MCF 10A (cell line): ENCODE measurements at regions not wholly inside any gene's neighbourhood (a gene's known extent, or its start where the extent isn't known, plus 50 kb on each side); places are given as distances from the start of the nearest gene placed in this dataset.
"Not testable (repeated sequence)": the region's sequence is repeated elsewhere in the genome, so short reads cannot be mapped to it uniquely, and the experiment has no call there.

ENCODE experiments used
- BruUV-seq: library from RNA; stranded (reverse); fragments of 400-500 nt; replicated peaks from 2 replicates; lab custom pipeline; 2021; lab: Mats Ljungman, UMichigan
- CTCF ChIA-PET: fragments of 300-600 bp; sonication (Branson Sonifier 250); formaldehyde crosslinking; extraction: SDS; loops from one replicate; lab custom pipeline; 2021; ENCODE audit warnings: antibody characterized with exemption, inconsistent platforms; lab: Yijun Ruan, JAX
- POLR2A ChIA-PET: fragments of 300-600, 350-650 bp; sonication (Branson Sonifier 250); formaldehyde crosslinking; extraction: SDS; loops from one replicate; lab custom pipeline; 2020; ENCODE audit warnings: antibody characterized with exemption, inconsistent platforms; lab: Yijun Ruan, JAX
- DNase-seq: peaks from one replicate; pipeline ENCODE4 v3.0.0-alpha.2; 2018; ENCODE audit not compliant: unreplicated experiment
- H3K27ac Mint-ChIP-seq: one replicate; pipeline ENCODE4 v1.8.0; 2022; ENCODE audit warnings: mild to moderate bottlenecking, low read depth, mixed read lengths; ENCODE audit not compliant: unreplicated experiment
- H3K27me3 Mint-ChIP-seq: one replicate; pipeline ENCODE4 v1.8.0; 2022; ENCODE audit warnings: mixed read lengths; ENCODE audit not compliant: insufficient read depth, unreplicated experiment
- H3K36me3 Mint-ChIP-seq: one replicate; pipeline ENCODE4 v1.8.0; 2022; ENCODE audit warnings: mild to moderate bottlenecking, moderate library complexity, mixed read lengths; ENCODE audit not compliant: insufficient read depth, unreplicated experiment
- H3K4me1 Mint-ChIP-seq: one replicate; pipeline ENCODE4 v1.8.0; 2022; ENCODE audit warnings: mixed read lengths; ENCODE audit not compliant: insufficient read depth, unreplicated experiment
- H3K4me3 Mint-ChIP-seq: one replicate; pipeline ENCODE4 v1.8.0; 2022; ENCODE audit warnings: mild to moderate bottlenecking, moderate library complexity, mixed read lengths; ENCODE audit not compliant: unreplicated experiment
- H3K9me3 Mint-ChIP-seq: one replicate; pipeline ENCODE4 v1.8.0; 2022; ENCODE audit warnings: mixed read lengths; ENCODE audit not compliant: unreplicated experiment
- CTCF ChIP-seq: fragments of 200-600 bp; IDR thresholded peaks from one replicate; pipeline ENCODE4 v1.8.0; 2022; ENCODE audit warnings: antibody characterized with exemption, mild to moderate bottlenecking; ENCODE audit not compliant: unreplicated experiment
- intact Hi-C: fragments of 100-400 bp; cut with micrococcal nuclease; formaldehyde crosslinking; loops from 2 replicates; pipeline ENCODE4 v1.14.1; 2022

GRCh38 chr5:2865856-2866255 is 114.4 kb upstream of the IRX2 start:
- no peak for TF ChIP-seq CTCF
- CTCF ChIA-PET, result no interaction called here
- H3K36me3 Mint-ChIP-seq, result no peaks in the 10 kb centered on the region
- no peaks in the 10 kb centered on the region for H3K9me3 Mint-ChIP-seq
- no peaks in the 10 kb centered on the region for H3K27me3 Mint-ChIP-seq
- DNase-seq, result no peak
- no TSS peak for BruUV-seq
- POLR2A ChIA-PET, result no interaction called here
- H3K4me1 Mint-ChIP-seq, result no peaks in the 10 kb centered on the region
- intact Hi-C loops, result no loop called here
- H3K27ac Mint-ChIP-seq, result no peak overlapping the region
- H3K4me3 Mint-ChIP-seq, result no peak overlapping the region

- POLR2A ChIA-PET, result no interaction called here
- BruUV-seq, result no TSS peak
- H3K27ac Mint-ChIP-seq, result no peak overlapping the region
- no peak for DNase-seq
- intact Hi-C loops, result no loop called here
- H3K4me3 Mint-ChIP-seq, result no peak overlapping the region
- H3K4me1 Mint-ChIP-seq, result no peaks in the 10 kb centered on the region
- no peaks in the 10 kb centered on the region for H3K9me3 Mint-ChIP-seq
- H3K27me3 Mint-ChIP-seq, result no peaks in the 10 kb centered on the region
- CTCF ChIA-PET, result no interaction called here
- TF ChIP-seq CTCF, result no peak
- H3K36me3 Mint-ChIP-seq, result no peaks in the 10 kb centered on the region
These were observed 113.1 kb upstream of the IRX2 start for GRCh38 chr5:2864515-2865105.

- BruUV-seq, result no TSS peak
- Mint-ChIP-seq H3K27me3 (no peaks in the 10 kb centered on the region), H3K27ac (no peak overlapping the region), H3K36me3 (no peaks in the 10 kb centered on the region), H3K9me3 (no peaks in the 10 kb centered on the region), H3K4me3 (no peak overlapping the region), H3K4me1 (no peaks in the 10 kb centered on the region)
- TF ChIP-seq CTCF, result no peak
- ChIA-PET CTCF (no interaction called here), POLR2A (no interaction called here)
- DNase-seq, result no peak
- intact Hi-C loops, result no loop called here
These were observed 112.4 kb upstream of the IRX2 start for GRCh38 chr5:2863675-2864433.

- no peak overlapping the region for H3K27ac Mint-ChIP-seq
- DNase-seq, result no peak
- POLR2A ChIA-PET, result interaction anchor here (0.6 kb wide), 1 partner anchor 155 kb away, joined by 4 read pairs; no protein-coding TSS in a partner anchor
- CTCF ChIA-PET, result no interaction called here
- H3K27me3 Mint-ChIP-seq, result no peaks in the 10 kb centered on the region
- no TSS peak for BruUV-seq
- H3K36me3 Mint-ChIP-seq, result no peaks in the 10 kb centered on the region
- no peaks in the 10 kb centered on the region for H3K9me3 Mint-ChIP-seq
- no peaks in the 10 kb centered on the region for H3K4me1 Mint-ChIP-seq
- TF ChIP-seq CTCF, result no peak
- intact Hi-C loops, result no loop called here
- no peak overlapping the region for H3K4me3 Mint-ChIP-seq
These were observed 111.7 kb upstream of the IRX2 start for GRCh38 chr5:2863133-2863532.

GRCh38 chr5:2862176-2862575 is 110.7 kb upstream of the IRX2 start:
- DNase-seq, H3K27ac Mint-ChIP-seq, intact Hi-C loops, POLR2A ChIA-PET, H3K27me3 Mint-ChIP-seq, H3K9me3 Mint-ChIP-seq, H3K36me3 Mint-ChIP-seq, BruUV-seq, CTCF ChIA-PET, H3K4me1 Mint-ChIP-seq, H3K4me3 Mint-ChIP-seq: not testable (repeated sequence)
